GM12878 (cell line): ENCODE measurements at regions not wholly inside any gene's neighbourhood (a gene's known extent, or its start where the extent isn't known, plus 50 kb on each side); places are given as distances from the start of the nearest gene placed in this dataset.

Experiments used
- ATAC-seq: fragments of 200-7000 bp; cut with Tn5 transposase; 3 replicates; pipeline ENCODE4 v1.9.1; 2020; ENCODE audit warnings: mild to moderate bottlenecking, moderate library complexity
- BruUV-seq: library from RNA; stranded (reverse); fragments of 400-500 nt; replicated peaks from 2 replicates; lab custom pipeline; 2021; lab: Mats Ljungman, UMichigan
- CTCF ChIA-PET: fragments of 300-600 bp; sonication (Branson Sonifier 250); formaldehyde crosslinking; extraction: SDS; loops from one replicate; lab custom pipeline; 2021; ENCODE audit warnings: inconsistent platforms; lab: Yijun Ruan, JAX
- POLR2A ChIA-PET: fragments of 350-600 bp; formaldehyde crosslinking; extraction: SDS; loops from one replicate; lab custom pipeline; 2021; ENCODE audit warnings: inconsistent platforms; lab: Charles Lee
- RAD21 ChIA-PET: fragments of 300-600 bp; sonication (Branson Sonifier 250); formaldehyde crosslinking; loops from one replicate; lab custom pipeline; 2023; ENCODE audit warnings: antibody characterized with exemption; ENCODE audit not compliant: unreplicated experiment; lab: Charles Lee
- SMC1A ChIA-PET: fragments of 300-600 bp; sonication (Branson Sonifier 250); formaldehyde crosslinking; loops from one replicate; lab custom pipeline; 2023; ENCODE audit not compliant: unreplicated experiment, uncharacterized antibody; lab: Charles Lee
- DNase-seq: peaks from one replicate; pipeline ENCODE4 v3.0.0-alpha.2; 2011; ENCODE audit warnings: low read depth, low spot score
- FAIRE-seq: peaks from 3 replicates; lab custom pipeline; 2011; peaks lifted over from hg19 to GRCh38; lab: Jason Lieb, UNC
- H2AFZ ChIP-seq: 2 replicates; pipeline ENCODE4 v1.6.0; 2011; ENCODE audit warnings: low read depth, low read length, control low read depth; ENCODE audit not compliant: control insufficient read depth
- H3K27ac ChIP-seq: 2 replicates; pipeline ENCODE4 v1.5.1; 2011; ENCODE audit warnings: control low read depth; ENCODE audit not compliant: control insufficient read depth, insufficient read depth
- H3K27me3 ChIP-seq, 2 experiments: replicated peaks in 1 of 2; 2 replicates each; pipeline versions ENCODE4 v1.6.0 to v1.6.1; 2011; ENCODE audit warnings: low read length in 1 of 2; ENCODE audit not compliant: control insufficient read depth in 2 of 2, insufficient read depth in 2 of 2
- H3K36me3 ChIP-seq, 2 experiments: 2 replicates each; pipeline ENCODE4 v1.5.1; 2011; ENCODE audit warnings: low read length in 1 of 2; ENCODE audit not compliant: control insufficient read depth in 2 of 2, insufficient read depth in 2 of 2
- H3K4me1 ChIP-seq: 2 replicates; pipeline ENCODE4 v1.6.1; 2011; ENCODE audit warnings: mild to moderate bottlenecking, low read length, moderate library complexity, mixed read lengths; ENCODE audit not compliant: control insufficient read depth, insufficient read depth
- H3K4me2 ChIP-seq: 2 replicates; pipeline ENCODE4 v1.6.0; 2011; ENCODE audit warnings: control low read depth; ENCODE audit not compliant: control insufficient read depth, insufficient read depth
- H3K4me3 ChIP-seq: fragments of 200-600 bp; sonication (generic); 2 replicates; pipeline ENCODE4 v1.5.1; 2016
- H3K79me2 ChIP-seq: 2 replicates; pipeline ENCODE4 v1.6.0; 2011; ENCODE audit warnings: low read length; ENCODE audit not compliant: control insufficient read depth, insufficient read depth
- H3K9ac ChIP-seq: 2 replicates; pipeline ENCODE4 v1.8.0; 2011; ENCODE audit warnings: low read length, control low read depth, mixed read lengths; ENCODE audit not compliant: control insufficient read depth, insufficient read depth
- H3K9me3 ChIP-seq: replicated peaks from 3 replicates; pipeline ENCODE4 v1.5.1; 2011; ENCODE audit warnings: mild to moderate bottlenecking, low read length; ENCODE audit not compliant: control insufficient read depth, insufficient read depth
- H4K20me1 ChIP-seq: 2 replicates; pipeline ENCODE4 v1.6.0; 2011; ENCODE audit not compliant: control insufficient read depth, insufficient read depth
- CHD2 ChIP-seq: IDR thresholded peaks from 2 replicates; pipeline ENCODE4 v1.6.1; 2011; ENCODE audit warnings: low read depth, low read length, improper control_type of control experiment, borderline replicate concordance
- EZH2 ChIP-seq: IDR thresholded peaks from 2 replicates; pipeline ENCODE4 v1.6.1; 2012; ENCODE audit warnings: low read depth, mild to moderate bottlenecking, control low read depth, inconsistent platforms, low read length, borderline replicate concordance; ENCODE audit not compliant: control insufficient read depth
- FOXK2 ChIP-seq: fragments of 450-650 bp; IDR thresholded peaks from 2 replicates; pipeline ENCODE4 v1.6.1; 2017; ENCODE audit warnings: mild to moderate bottlenecking, moderate library complexity
- IKZF1 ChIP-seq: fragments of 450-650 bp; conservative IDR thresholded peaks from 2 replicates; pipeline ENCODE4 v1.6.1; 2017; ENCODE audit warnings: antibody characterized with exemption, mild to moderate bottlenecking
- IKZF2 ChIP-seq, 2 experiments: fragments of 450-650 bp; IDR thresholded peaks; 2 replicates each; pipeline ENCODE4 v1.6.1; 2017; ENCODE audit warnings: mild to moderate bottlenecking in 2 of 2, moderate library complexity in 2 of 2
- NRF1 ChIP-seq: conservative IDR thresholded peaks from 2 replicates; pipeline ENCODE4 v1.6.1; 2011; ENCODE audit warnings: mild to moderate bottlenecking, low read depth, low read length, improper control_type of control experiment
- PAX5 ChIP-seq: IDR thresholded peaks from 2 replicates; pipeline ENCODE4 v1.6.1; 2011; ENCODE audit warnings: low read depth, low read length, borderline replicate concordance
- RB1 ChIP-seq: fragments of 450-650 bp; formaldehyde crosslinking; IDR thresholded peaks from 2 replicates; pipeline ENCODE4 v1.6.1; 2017; ENCODE audit warnings: mild to moderate bottlenecking, borderline replicate concordance
- RELA ChIP-seq: fragments of 450-650 bp; IDR thresholded peaks from 2 replicates; pipeline ENCODE4 v1.8.0; 2014; ENCODE audit warnings: borderline replicate concordance; ENCODE audit not compliant: partially characterized antibody
- SUPT20H ChIP-seq: IDR thresholded peaks from 2 replicates; pipeline ENCODE4 v1.6.1; 2011; ENCODE audit warnings: low read depth, mild to moderate bottlenecking, low read length, moderate library complexity, borderline replicate concordance; ENCODE audit not compliant: control insufficient read depth
- SUZ12 ChIP-seq: fragments of 200-600 bp; sonication (generic); IDR thresholded peaks from one replicate; pipeline ENCODE4 v1.6.1; 2018; ENCODE audit warnings: antibody characterized with exemption, mild to moderate bottlenecking; ENCODE audit not compliant: unreplicated experiment
- TARDBP ChIP-seq: IDR thresholded peaks from 2 replicates; pipeline ENCODE4 v1.6.1; 2016; ENCODE audit warnings: borderline replicate concordance
- TBL1XR1 ChIP-seq: IDR thresholded peaks from 2 replicates; pipeline ENCODE4 v1.6.1; 2012; ENCODE audit warnings: low read depth, low read length, improper control_type of control experiment
- TCF12 ChIP-seq: IDR thresholded peaks from 2 replicates; pipeline ENCODE4 v1.6.1; 2011; ENCODE audit warnings: low read depth, mild to moderate bottlenecking, low read length
- WGBS: methylation state at CpG from one replicate; pipeline ENCODE4 v1.1.6; 2016; ENCODE audit warnings: low lambda C conversion rate; ENCODE audit not compliant: insufficient replicate concordance, insufficient coverage; ENCODE audit errors: missing lambda C conversion rate; 5-methylcytosine and 5-hydroxymethylcytosine counted together
- in situ Hi-C: fragments of 300-500 bp; cut with MboI; formaldehyde crosslinking; loops from 9 replicates; pipeline ENCODE4 v1.14.3; 2018; ENCODE audit warnings: mixed read lengths
- intact Hi-C: fragments of 100-400 bp; cut with micrococcal nuclease; formaldehyde crosslinking; loops from one replicate; pipeline ENCODE4 v1.14.2; 2022; ENCODE audit not compliant: unreplicated experiment
- TF ChIP-seq, protein P1 (sequence below): fragments of 450-650 bp; IDR thresholded peaks from 2 replicates; pipeline ENCODE4 v1.6.1; 2017; ENCODE audit warnings: antibody characterized with exemption, mild to moderate bottlenecking, moderate library complexity
- TF ChIP-seq, protein P2 (sequence below): IDR thresholded peaks from 2 replicates; pipeline ENCODE4 v1.6.1; 2011; ENCODE audit warnings: low read depth, low read length, improper control_type of control experiment, borderline replicate concordance

DNA sequence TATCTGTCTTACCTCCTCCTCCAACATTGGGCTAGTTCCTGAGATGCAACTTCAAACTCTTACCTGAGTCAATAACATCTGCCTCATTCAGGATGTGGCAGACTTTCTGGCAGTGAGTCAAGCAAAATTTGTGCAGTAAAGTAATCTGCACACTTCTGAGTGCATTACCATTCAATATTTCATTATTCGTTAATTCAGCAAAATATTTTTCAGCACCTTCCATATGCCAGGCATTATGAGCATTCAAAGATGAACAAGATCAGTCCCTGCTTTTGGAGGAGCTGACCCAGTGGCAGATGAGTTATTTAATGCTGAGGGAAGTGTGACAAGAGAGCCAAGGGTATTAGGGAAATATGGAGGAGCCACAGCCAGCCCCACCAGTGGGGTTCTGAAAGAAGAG lies 339.7 kb downstream of the LNPK start:
- no peaks in the 10 kb centered on the region for H3K4me1 ChIP-seq
- no peak for ATAC-seq
- TF ChIP-seq IKZF2 (IDR thresholded peaks at IDR 0.05) (no peak), TBL1XR1 (no peak), FOXK2 (no peak), RELA (no peak), RB1 (no peak)
- TF ChIP-seq, all 136 proteins: peak for 0
- POLR2A ChIA-PET = no interaction called here
- CTCF ChIA-PET = no interaction called here
- no peak overlapping the region for H3K4me2 ChIP-seq
- intact Hi-C loops = no loop called here
- no peaks in the 10 kb centered on the region for H3K36me3 ChIP-seq
- 25% methylated on average over 1 of the region's 1 CpG for WGBS
- no TSS peak for BruUV-seq
- SMC1A ChIA-PET = no interaction called here
- no peak overlapping the region for H3K9ac ChIP-seq
- H3K27me3 ChIP-seq = no peaks in the 10 kb centered on the region
- H4K20me1 ChIP-seq = no peaks in the 10 kb centered on the region
- FAIRE-seq = no peak
- no peaks in the 10 kb centered on the region for H3K9me3 ChIP-seq
- RAD21 ChIA-PET = no interaction called here
- no peak overlapping the region for H2AFZ ChIP-seq
- H3K27ac ChIP-seq = no peak overlapping the region
- H3K79me2 ChIP-seq = no peaks in the 10 kb centered on the region
- in situ Hi-C loops = no loop called here
- DNase-seq = no peak
- H3K4me3 ChIP-seq = no peak overlapping the region

DNA sequence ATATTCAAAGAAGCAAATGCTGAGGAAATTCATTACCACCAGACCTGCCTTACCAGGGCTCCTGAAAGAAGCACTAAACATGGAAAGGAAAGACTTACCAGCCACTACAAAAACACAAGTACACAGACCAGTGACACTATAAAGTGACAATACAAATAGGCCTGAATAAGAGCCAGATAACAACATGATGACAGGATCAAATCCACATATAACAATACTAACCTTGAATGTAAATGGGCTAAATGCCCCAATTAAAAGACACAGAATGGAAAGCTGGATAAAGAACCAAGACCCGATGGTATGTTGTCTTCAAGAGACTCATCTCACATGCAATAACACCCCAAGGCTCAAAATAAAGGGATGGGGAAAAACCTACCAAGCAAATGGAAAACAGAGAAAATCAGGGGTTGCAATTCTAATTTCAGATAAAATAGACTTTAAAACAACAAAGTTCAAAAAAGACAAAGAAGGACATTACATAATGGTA lies 353.4 kb downstream of the LNPK start:
- SMC1A ChIA-PET = no interaction called here
- intact Hi-C loops = no loop called here
- no peak overlapping the region for H2AFZ ChIP-seq
- POLR2A ChIA-PET = no interaction called here
- RAD21 ChIA-PET = no interaction called here
- TF ChIP-seq, protein P1, sequence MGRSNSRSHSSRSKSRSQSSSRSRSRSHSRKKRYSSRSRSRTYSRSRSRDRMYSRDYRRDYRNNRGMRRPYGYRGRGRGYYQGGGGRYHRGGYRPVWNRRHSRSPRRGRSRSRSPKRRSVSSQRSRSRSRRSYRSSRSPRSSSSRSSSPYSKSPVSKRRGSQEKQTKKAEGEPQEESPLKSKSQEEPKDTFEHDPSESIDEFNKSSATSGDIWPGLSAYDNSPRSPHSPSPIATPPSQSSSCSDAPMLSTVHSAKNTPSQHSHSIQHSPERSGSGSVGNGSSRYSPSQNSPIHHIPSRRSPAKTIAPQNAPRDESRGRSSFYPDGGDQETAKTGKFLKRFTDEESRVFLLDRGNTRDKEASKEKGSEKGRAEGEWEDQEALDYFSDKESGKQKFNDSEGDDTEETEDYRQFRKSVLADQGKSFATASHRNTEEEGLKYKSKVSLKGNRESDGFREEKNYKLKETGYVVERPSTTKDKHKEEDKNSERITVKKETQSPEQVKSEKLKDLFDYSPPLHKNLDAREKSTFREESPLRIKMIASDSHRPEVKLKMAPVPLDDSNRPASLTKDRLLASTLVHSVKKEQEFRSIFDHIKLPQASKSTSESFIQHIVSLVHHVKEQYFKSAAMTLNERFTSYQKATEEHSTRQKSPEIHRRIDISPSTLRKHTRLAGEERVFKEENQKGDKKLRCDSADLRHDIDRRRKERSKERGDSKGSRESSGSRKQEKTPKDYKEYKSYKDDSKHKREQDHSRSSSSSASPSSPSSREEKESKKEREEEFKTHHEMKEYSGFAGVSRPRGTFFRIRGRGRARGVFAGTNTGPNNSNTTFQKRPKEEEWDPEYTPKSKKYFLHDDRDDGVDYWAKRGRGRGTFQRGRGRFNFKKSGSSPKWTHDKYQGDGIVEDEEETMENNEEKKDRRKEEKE = no peak
- TF ChIP-seq EZH2 = no peak
- no peak for TF ChIP-seq TCF12
- TF ChIP-seq TARDBP = no peak
- TF ChIP-seq IKZF1 = no peak
- TF ChIP-seq NRF1 = no peak
- TF ChIP-seq, protein P2, sequence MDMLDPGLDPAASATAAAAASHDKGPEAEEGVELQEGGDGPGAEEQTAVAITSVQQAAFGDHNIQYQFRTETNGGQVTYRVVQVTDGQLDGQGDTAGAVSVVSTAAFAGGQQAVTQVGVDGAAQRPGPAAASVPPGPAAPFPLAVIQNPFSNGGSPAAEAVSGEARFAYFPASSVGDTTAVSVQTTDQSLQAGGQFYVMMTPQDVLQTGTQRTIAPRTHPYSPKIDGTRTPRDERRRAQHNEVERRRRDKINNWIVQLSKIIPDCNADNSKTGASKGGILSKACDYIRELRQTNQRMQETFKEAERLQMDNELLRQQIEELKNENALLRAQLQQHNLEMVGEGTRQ = no peak
- no peak for TF ChIP-seq PAX5
- no peak for TF ChIP-seq SUZ12
- TF ChIP-seq CHD2 = no peak
- no peak for TF ChIP-seq SUPT20H
- TF ChIP-seq, all 136 proteins: peak for 0
- no peaks in the 10 kb centered on the region for H3K4me1 ChIP-seq
- WGBS = 6% methylated on average over 1 of the region's 1 CpG
- no peaks in the 10 kb centered on the region for H3K79me2 ChIP-seq
- ATAC-seq = no peak
- no peak overlapping the region for H3K27ac ChIP-seq
- no peaks in the 10 kb centered on the region for H3K9me3 ChIP-seq
- no peak overlapping the region for H3K9ac ChIP-seq
- CTCF ChIA-PET = no interaction called here
- no TSS peak for BruUV-seq
- H3K27me3 ChIP-seq = no peaks in the 10 kb centered on the region
- in situ Hi-C loops = no loop called here
- no peaks in the 10 kb centered on the region for H4K20me1 ChIP-seq
- no peaks in the 10 kb centered on the region for H3K36me3 ChIP-seq
- no peak overlapping the region for H3K4me2 ChIP-seq
- no peak overlapping the region for H3K4me3 ChIP-seq
- FAIRE-seq = no peak
- no peak for DNase-seq
